ENCODE measurements at regions not wholly inside any gene's neighbourhood (a gene's known extent, or its start where the extent isn't known, plus 50 kb on each side); places are given as distances from the start of the nearest gene placed in this dataset.

GRCh38 chr2:236862526-236862925 is 223.2 kb upstream of the COPS8 start (continued):
- TF ChIP-seq, protein P1, sequence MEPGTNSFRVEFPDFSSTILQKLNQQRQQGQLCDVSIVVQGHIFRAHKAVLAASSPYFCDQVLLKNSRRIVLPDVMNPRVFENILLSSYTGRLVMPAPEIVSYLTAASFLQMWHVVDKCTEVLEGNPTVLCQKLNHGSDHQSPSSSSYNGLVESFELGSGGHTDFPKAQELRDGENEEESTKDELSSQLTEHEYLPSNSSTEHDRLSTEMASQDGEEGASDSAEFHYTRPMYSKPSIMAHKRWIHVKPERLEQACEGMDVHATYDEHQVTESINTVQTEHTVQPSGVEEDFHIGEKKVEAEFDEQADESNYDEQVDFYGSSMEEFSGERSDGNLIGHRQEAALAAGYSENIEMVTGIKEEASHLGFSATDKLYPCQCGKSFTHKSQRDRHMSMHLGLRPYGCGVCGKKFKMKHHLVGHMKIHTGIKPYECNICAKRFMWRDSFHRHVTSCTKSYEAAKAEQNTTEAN (CRISPR knock-in tag; IDR thresholded peaks at IDR 0.05): no peak
- no peak for TF ChIP-seq SIX5 (IDR thresholded peaks at IDR 0.05; ENCODE audit: borderline replicate concordance in 1 of 2, insufficient read depth in 1 of 2, low read depth in 1 of 2, low read length in 2 of 2)

- no peak for FAIRE-seq
- H3K4me3 ChIP-seq: no peak overlapping the region
- TF ChIP-seq YBX1 (IDR thresholded peaks at IDR 0.05) (no peak), ZNF217 (CRISPR knock-in tag; IDR thresholded peaks at IDR 0.05) (no peak), CBFB (CRISPR knock-in tag; IDR thresholded peaks at IDR 0.05) (no peak), SNIP1 (IDR thresholded peaks at IDR 0.05; ENCODE audit: low read depth) (no peak), ZBTB33 (CRISPR knock-in tag; IDR thresholded peaks at IDR 0.05) (no peak), NRF1 (conservative IDR thresholded peaks at IDR 0.05 in 1 of 2, IDR thresholded peaks at IDR 0.05 in 1 of 2) (no peak), CBX3 (IDR thresholded peaks at IDR 0.05; ENCODE audit: borderline replicate concordance in 1 of 2, low read length in 2 of 2) (no peak), EWSR1 (IDR thresholded peaks at IDR 0.05; ENCODE audit: borderline replicate concordance, low read depth, partially characterized antibody) (no peak), SMAD2 (IDR thresholded peaks at IDR 0.05; ENCODE audit: low read depth, low read length) (no peak), RBM14 (IDR thresholded peaks at IDR 0.05; ENCODE audit: borderline replicate concordance, insufficient read depth, low read depth, low read length) (no peak), RBFOX2 (IDR thresholded peaks at IDR 0.05; ENCODE audit: low read depth, low read length) (no peak)
Measured at GRCh38 chr2:236862961-236863728, 222.5 kb upstream of the COPS8 start.

More at GRCh38 chr2:236862961-236863728, 222.5 kb upstream of the COPS8 start:
- no peak overlapping the region for H3K27ac ChIP-seq (ENCODE audit: extremely low read depth, low read depth, low read length)
- in situ Hi-C loops (cut with MboI): no loop called here
- WGBS (ENCODE audit: insufficient coverage, low coverage, missing lambda C conversion rate): 0% methylated on average over 8 of the region's 9 CpGs
- H3K79me2 ChIP-seq (ENCODE audit: control insufficient read depth, insufficient read depth, low read length): no peaks in the 10 kb centered on the region
- H3K36me3 ChIP-seq (ENCODE audit: control insufficient read depth, insufficient read depth, low read length): no peaks in the 10 kb centered on the region
- no peak for DNase-seq (ENCODE audit: extremely low read depth in 1 of 4, low spot score in 3 of 4)
- no peak overlapping the region for H3K9ac ChIP-seq (ENCODE audit: insufficient read depth in 1 of 2, low read depth in 2 of 2, low read length in 2 of 2)
- no peaks in the 10 kb centered on the region for H3K27me3 ChIP-seq (ENCODE audit: control insufficient read depth in 2 of 2, insufficient read depth in 2 of 2, low read length in 2 of 2)
- no peak for ATAC-seq
- no peak overlapping the region for H3K4me2 ChIP-seq (ENCODE audit: insufficient read depth, low read length)
- intact Hi-C loops (cut with micrococcal nuclease): no loop called here
- no peaks in the 10 kb centered on the region for H3K9me3 ChIP-seq (replicated peaks; ENCODE audit: control insufficient read depth, insufficient read depth, low read depth, low read length)
- no peaks in the 10 kb centered on the region for H3K4me1 ChIP-seq (replicated peaks in 1 of 2; ENCODE audit: control insufficient read depth in 2 of 2, insufficient read depth in 2 of 2, low read length in 2 of 2)
- H2AFZ ChIP-seq (ENCODE audit: low read depth, low read length): no peak overlapping the region
- ChIA-PET CTCF (ENCODE audit: low intra/inter-chr PET ratio) (no interaction called here), POLR2A (no interaction called here)
- H3K9me1 ChIP-seq (ENCODE audit: control insufficient read depth, insufficient read depth, low read length): no peaks in the 10 kb centered on the region
- H4K20me1 ChIP-seq (replicated peaks; ENCODE audit: control insufficient read depth, insufficient read depth, low read length): no peaks in the 10 kb centered on the region
- no TSS peak for BruUV-seq (replicated peaks)

Measured in K562 (cell line).